DOHH2 (cell line): ENCODE measurements at regions not wholly inside any gene's neighbourhood (a gene's known extent, or its start where the extent isn't known, plus 50 kb on each side); places are given as distances from the start of the nearest gene placed in this dataset.
A peak's percentile ranks its signal among the peaks of the same experiment; 100 is the strongest.

Experiments used
- H3F3A ChIP-seq: fragments of 200-600 bp; sonication (generic), shearing (Covaris generic); 2 replicates; pipeline ENCODE4 v1.6.0; 2016; ENCODE audit warnings: antibody characterized with exemption, mild to moderate bottlenecking; ENCODE audit not compliant: control insufficient read depth, insufficient read depth
- H3K27ac ChIP-seq: fragments of 200-600 bp; sonication (generic); 2 replicates; pipeline ENCODE4 v1.5.1; 2014; ENCODE audit warnings: low read depth, mild to moderate bottlenecking, low read length, moderate library complexity
- H3K27me3 ChIP-seq: fragments of 200-600 bp; sonication (generic); 2 replicates; pipeline ENCODE4 v1.6.1; 2014; ENCODE audit warnings: mild to moderate bottlenecking, low read length, mixed read lengths; ENCODE audit not compliant: control insufficient read depth
- H3K36me3 ChIP-seq: fragments of 200-600 bp; sonication (generic); 2 replicates; pipeline ENCODE4 v1.6.1; 2014; ENCODE audit warnings: mild to moderate bottlenecking, low read length, moderate library complexity, mixed read lengths; ENCODE audit not compliant: control insufficient read depth
- H3K4me1 ChIP-seq: fragments of 200-600 bp; sonication (generic); 2 replicates; pipeline ENCODE4 v1.6.1; 2014; ENCODE audit warnings: mild to moderate bottlenecking, low read length, mixed read lengths; ENCODE audit not compliant: control insufficient read depth
- H3K4me2 ChIP-seq: fragments of 200-600 bp; sonication (generic); 2 replicates; pipeline ENCODE4 v1.6.0; 2014; ENCODE audit warnings: mild to moderate bottlenecking, low read length, moderate library complexity
- H3K4me3 ChIP-seq: fragments of 200-600 bp; sonication (generic); 2 replicates; pipeline ENCODE4 v1.5.1; 2014; ENCODE audit warnings: mild to moderate bottlenecking, low read length, mixed read lengths
- H3K79me2 ChIP-seq: fragments of 200-600 bp; sonication (generic); 2 replicates; pipeline ENCODE4 v1.6.1; 2014; ENCODE audit warnings: mild to moderate bottlenecking, low read length, mixed read lengths; ENCODE audit not compliant: control insufficient read depth
- H3K9me2 ChIP-seq: fragments of 200-600 bp; sonication (generic); replicated peaks from 2 replicates; pipeline ENCODE4 v1.6.1; 2014; ENCODE audit warnings: mild to moderate bottlenecking, low read length, mixed read lengths; ENCODE audit not compliant: control insufficient read depth
- H3K9me3 ChIP-seq: fragments of 200-600 bp; sonication (generic); 2 replicates; pipeline ENCODE4 v1.6.1; 2014; ENCODE audit warnings: antibody characterized with exemption, low read length, mixed read lengths; ENCODE audit not compliant: control insufficient read depth, insufficient read depth
- H4K20me1 ChIP-seq: fragments of 200-600 bp; sonication (generic); 2 replicates; pipeline ENCODE4 v1.6.0; 2014; ENCODE audit warnings: low read depth, mild to moderate bottlenecking, antibody characterized with exemption, low read length, moderate library complexity; ENCODE audit not compliant: control insufficient read depth, insufficient read depth
- CTCF ChIP-seq: fragments of 200-600 bp; sonication (generic); IDR thresholded peaks from one replicate; pipeline ENCODE4 v1.5.1; 2014; ENCODE audit warnings: antibody characterized with exemption, mild to moderate bottlenecking, low read depth, low read length; ENCODE audit not compliant: poor library complexity, severe bottlenecking
- EZH2phosphoT487 ChIP-seq: fragments of 200-600 bp; sonication (generic); IDR thresholded peaks from 2 replicates; pipeline ENCODE4 v1.6.1; 2017; ENCODE audit warnings: borderline replicate concordance, mild to moderate bottlenecking, antibody characterized with exemption, low read length, moderate library complexity, mixed read lengths

- no peaks in the 10 kb centered on the region for H3F3A ChIP-seq
- no peak for TF ChIP-seq CTCF
- no peak for TF ChIP-seq EZH2phosphoT487
- H3K4me2 ChIP-seq, result peak overlapping the region; percentile 47
- H3K27ac ChIP-seq, result peak overlapping the region; percentile 11
- no peaks in the 10 kb centered on the region for H4K20me1 ChIP-seq
- H3K4me3 ChIP-seq, result no peak overlapping the region
- H3K36me3 ChIP-seq, result no peaks in the 10 kb centered on the region
- H3K27me3 ChIP-seq, result no peaks in the 10 kb centered on the region
- no peaks in the 10 kb centered on the region for H3K9me3 ChIP-seq
- H3K79me2 ChIP-seq, result no peaks in the 10 kb centered on the region
- no peaks in the 10 kb centered on the region for H3K9me2 ChIP-seq
- peaks cover 12% of the 10 kb centered on the region for H3K4me1 ChIP-seq
Observed at GRCh38 chr11:110812086-110812733, 100.0 kb upstream of the ARHGAP20 start.

GRCh38 chr11:110809417-110810199 lies 97.4 kb upstream of the ARHGAP20 start:
- Histone ChIP-seq H3K27me3 (no peaks in the 10 kb centered on the region), H3F3A (no peaks in the 10 kb centered on the region), H3K4me3 (no peak overlapping the region), H3K4me1 (peaks cover 12% of the 10 kb centered on the region), H3K4me2 (no peak overlapping the region), H4K20me1 (no peaks in the 10 kb centered on the region), H3K79me2 (no peaks in the 10 kb centered on the region), H3K36me3 (no peaks in the 10 kb centered on the region), H3K9me3 (no peaks in the 10 kb centered on the region), H3K9me2 (no peaks in the 10 kb centered on the region), H3K27ac (no peak overlapping the region)
- TF ChIP-seq CTCF (no peak), EZH2phosphoT487 (no peak)

- no peaks in the 10 kb centered on the region for H3K9me3 ChIP-seq
- H3K79me2 ChIP-seq, result no peaks in the 10 kb centered on the region
- H3K4me3 ChIP-seq, result no peak overlapping the region
- no peak overlapping the region for H3K27ac ChIP-seq
- TF ChIP-seq CTCF (no peak), EZH2phosphoT487 (no peak)
- H3K27me3 ChIP-seq, result no peaks in the 10 kb centered on the region
- no peaks in the 10 kb centered on the region for H3K9me2 ChIP-seq
- H3F3A ChIP-seq, result no peaks in the 10 kb centered on the region
- no peak overlapping the region for H3K4me2 ChIP-seq
- H3K4me1 ChIP-seq, result peaks cover 12% of the 10 kb centered on the region
- H4K20me1 ChIP-seq, result no peaks in the 10 kb centered on the region
- H3K36me3 ChIP-seq, result no peaks in the 10 kb centered on the region
Observed at GRCh38 chr11:110808248-110808647, 96.0 kb upstream of the ARHGAP20 start.
